HT-29 (cell line): ENCODE measurements at regions not wholly inside any gene's neighbourhood (a gene's known extent, or its start where the extent isn't known, plus 50 kb on each side); places are given as distances from the start of the nearest gene placed in this dataset.

Source experiments
- DNase-seq: peaks from one replicate; pipeline ENCODE4 v3.0.0-alpha.2; 2015; ENCODE audit warnings: low spot score

DNA sequence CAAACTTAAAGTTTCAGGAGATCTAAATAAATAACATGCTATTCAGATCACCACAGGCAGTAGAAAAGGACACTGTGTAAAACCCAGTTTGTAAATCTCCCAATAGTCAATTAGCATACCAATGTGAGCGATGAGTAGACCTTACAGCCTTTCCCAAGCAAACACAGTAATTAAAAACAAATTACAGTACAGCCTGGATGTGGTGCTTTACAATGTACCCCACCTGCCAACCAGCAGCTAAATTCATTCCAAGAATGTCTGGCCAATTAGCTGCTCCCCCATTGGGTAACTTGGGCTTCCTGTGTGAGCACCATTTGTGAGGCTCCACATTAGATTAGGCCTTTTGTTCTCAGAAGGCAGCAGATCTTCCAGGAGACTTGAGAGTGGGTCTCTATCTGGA is 635.0 kb downstream of the TBL1XR1 start:
- DNase-seq, result no peak

DNA sequence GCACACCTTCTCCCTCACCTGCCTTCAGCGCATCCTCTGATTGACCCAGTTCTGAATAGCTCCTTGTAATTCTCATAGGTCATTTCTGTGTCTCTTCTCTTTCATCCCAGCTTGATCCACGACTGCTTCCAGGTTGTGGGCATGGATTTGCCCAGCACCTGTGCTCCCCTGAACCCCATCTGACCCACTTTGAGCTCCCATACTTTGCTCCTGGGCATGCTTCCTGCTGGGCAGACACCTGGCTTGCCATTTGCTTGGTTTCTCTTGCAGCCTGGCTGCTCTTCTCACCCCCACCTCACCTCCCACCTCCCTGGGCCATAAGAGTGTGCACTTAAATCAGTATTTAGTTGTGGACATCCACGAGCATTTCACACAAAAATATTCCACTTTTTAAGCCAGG is 635.5 kb downstream of the TBL1XR1 start:
- DNase-seq, result no peak

DNA sequence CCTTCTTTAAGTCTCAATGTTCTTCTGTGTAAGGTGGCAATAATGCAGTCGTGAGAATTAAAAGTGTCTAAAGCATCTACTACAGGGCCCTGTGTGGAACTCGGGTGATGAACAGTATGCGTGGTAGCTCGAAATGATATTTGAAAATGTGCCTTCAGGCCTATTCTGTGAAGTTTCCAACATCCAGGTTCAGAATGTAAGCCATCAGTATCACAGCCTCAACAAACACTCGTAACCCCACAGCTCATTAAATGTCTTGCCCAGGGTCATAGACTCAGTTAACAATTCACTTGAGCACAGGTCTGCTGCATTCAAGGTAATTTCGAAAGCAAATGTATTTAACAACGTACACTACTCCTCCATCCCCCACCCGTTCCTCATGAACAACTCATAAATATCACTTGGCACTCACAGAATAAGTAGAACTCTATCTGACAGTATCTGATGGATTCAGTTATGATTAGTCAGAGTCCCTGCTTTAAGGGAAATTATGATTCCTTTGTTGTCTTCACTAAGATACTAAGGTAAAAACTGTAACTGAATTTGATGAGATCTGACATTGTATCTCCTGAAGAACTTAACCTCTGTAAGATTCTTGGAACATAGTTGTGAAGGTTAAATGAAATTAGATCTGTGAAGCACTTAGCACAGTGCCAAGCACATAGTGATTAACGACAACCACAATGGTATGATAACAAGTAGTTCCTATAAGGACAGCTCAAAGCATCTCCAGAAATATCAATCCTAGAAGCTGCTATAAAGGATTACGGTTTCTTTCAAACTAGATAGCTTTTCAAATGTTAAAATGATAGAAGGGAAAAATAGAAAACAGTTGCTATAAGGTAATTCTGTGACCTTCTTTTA is 642.3 kb downstream of the TBL1XR1 start:
- no peak for DNase-seq

DNA sequence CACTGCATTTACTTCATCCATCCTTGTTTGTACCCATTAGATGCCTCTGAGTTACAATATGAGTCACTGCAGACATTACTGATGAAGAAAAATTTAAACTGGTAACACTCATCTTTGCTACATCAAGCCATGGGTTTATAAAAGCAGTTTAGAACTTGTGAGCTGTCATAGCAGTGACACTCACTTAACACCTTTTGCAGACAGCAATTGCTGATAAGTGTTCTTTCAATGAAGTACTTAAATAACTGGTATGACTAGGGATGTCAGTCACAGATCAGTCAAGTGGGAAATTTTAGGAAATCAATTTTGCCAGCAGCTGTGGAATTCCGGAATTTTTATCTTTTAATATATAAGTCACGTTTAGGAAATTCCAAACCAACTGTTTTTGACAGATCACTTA is 643.0 kb downstream of the TBL1XR1 start:
- DNase-seq, result no peak

DNA sequence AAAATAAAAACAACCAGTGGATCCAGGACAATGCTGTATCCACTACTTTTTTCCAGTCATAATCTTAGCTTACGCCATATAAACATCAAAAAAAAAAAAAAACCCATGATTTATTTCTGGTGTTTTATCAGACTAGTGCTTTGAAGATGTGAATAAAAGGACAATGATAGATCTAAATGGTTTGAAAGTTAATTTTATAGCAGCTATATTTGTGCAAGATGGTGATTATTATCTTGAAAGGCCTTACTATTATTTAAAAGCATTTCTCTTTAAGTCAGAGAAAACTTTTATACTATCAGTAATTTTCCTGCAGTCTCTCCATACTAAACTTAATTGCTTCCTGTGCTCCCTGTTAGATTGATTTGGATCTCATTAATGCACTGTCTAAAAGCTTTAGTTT is 670.3 kb downstream of the TBL1XR1 start:
- DNase-seq, result no peak

DNA sequence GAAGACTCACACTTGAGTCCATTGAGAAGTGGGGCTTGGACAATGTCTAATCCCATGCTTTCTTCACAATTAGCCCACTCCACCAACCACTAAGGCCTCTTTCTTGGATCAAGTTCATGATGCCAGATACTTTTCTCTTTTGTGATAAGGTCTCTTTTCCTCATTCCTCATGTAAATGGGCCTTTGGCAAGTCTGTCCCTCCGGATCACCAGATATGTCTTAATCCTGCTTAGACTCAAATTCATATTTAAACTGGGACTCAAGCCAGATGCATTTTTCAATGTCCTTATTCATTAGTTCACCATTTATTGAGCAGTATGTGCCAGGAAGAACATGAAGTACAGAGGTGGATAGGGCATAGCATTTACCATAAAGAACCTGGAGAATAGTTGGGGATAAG is 671.1 kb downstream of the TBL1XR1 start:
- DNase-seq, result no peak

DNA sequence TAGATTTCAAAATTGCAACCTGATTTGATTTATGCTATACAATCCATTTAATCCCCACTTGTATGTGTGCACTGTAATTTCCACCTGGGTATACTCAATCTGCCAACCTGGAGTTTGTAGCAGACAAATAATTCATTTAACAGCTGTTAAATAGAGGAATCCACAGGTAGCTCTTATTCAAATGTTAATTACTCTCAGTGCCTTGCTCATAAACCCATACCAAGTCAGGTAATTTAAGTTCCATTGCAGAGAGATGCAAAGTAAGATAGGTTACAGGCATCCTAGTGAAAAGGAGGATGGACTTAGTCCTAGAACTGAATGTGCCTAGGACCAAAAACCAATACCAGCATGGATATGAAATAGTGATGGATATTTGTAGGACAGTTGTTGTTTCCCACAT is 674.2 kb downstream of the TBL1XR1 start:
- DNase-seq, result no peak

DNA sequence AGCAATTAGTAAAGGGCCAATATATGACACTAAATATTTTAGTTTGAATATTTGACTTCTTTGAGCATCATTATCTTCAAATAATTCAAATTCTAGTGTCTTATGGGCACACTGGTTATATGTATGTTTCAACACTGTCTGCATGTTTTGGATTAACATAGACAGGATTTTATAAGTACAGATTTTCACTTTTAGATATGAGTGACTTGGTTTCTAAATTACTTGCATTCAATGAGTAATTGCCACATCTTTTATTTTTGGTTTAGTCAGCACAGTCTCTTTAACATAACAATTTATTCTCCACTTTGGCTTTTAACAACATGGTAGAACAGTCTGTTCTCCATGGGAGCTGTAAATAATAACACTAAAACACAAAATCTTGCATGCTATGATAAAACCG is 674.8 kb downstream of the TBL1XR1 start:
- no peak for DNase-seq

DNA sequence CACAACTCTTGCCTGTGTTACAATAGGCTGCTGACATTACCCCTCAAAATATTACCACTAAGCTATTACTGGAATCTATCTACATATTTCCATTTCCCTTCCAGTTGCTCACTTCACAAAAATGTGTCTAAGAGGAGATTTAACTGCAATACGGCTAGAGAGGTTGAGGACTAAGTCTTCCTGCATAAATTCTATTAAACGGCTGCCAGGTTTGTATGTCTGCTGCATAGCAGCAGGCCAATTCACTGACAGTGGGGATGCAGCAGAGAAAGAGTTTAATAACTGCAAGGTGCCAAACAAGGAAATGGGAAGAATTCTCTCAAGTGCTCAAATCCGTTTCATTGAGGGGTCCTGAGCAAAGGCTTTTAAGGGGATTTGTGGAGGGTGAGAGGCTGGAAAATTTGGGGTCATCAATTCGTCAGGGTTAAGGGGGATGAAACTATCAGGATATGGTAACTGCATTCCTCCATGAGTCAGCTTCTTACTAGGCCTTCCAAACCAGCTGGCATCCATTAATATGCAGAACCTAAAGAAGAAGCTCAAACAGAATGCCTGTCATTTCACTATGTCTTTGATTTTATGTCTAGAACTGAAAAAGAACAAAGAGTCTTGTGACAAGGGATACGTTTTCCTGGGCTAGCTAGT is 675.6 kb downstream of the TBL1XR1 start:
- no peak for DNase-seq

DNA sequence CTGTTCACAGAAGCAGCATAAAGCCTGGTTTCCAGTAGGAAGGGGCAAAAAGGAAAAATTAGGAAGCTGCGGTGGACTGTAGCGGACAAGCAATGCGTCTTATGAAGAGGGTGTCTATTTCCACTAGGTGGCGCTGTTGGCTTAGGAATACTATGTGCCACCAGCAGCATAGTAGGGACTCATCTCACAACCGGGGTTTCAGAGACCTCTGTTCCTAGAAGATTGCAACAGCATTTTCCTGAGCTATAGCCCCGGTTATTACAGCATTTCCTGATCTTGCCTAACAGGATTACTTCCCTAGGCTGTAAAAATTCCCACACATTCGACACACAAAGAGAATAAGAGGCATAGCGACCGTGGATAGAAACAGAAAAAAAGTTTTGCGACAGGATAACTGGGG is 683.0 kb downstream of the TBL1XR1 start:
- peak; percentile 94 for DNase-seq

DNA sequence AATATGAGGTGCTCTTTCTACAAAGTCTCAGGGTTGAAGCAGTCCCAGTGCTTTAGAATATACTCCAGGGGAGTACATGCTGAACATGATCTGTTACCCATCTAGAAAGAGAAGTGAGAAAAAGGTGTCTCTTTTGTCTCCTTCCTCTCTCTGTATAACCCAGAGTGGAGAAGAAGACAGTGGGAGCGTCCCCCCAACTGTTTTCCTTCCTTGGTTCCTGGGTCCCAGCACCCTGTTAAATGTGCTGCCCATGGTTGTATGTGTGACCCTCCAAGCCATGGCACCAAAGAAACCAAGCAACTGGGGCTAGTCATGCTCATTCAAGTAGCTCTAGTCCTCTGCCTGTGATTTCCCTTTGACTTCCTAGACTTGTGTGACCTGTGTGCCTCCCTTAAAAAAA is 683.7 kb downstream of the TBL1XR1 start:
- DNase-seq, result no peak

DNA sequence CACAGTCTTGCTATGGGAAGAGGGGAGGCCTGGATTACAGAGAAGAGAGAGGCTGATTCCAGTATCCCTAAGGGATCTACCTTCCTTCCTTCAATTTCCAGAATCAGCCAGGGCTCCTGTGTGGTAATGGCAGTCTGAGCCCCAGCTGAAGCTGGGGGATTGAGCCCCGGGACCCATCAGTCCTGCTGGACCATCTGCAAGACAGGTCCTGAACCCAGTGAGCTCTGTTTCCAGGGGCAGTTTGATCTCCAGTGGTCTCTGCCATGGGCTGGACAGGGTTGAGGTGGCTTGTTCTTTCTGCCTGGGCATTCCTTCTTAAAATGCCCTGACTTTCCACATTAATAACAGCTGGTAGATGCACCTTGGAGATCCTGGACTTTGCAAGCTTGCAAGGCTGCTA is 685.2 kb downstream of the TBL1XR1 start:
- no peak for DNase-seq

DNA sequence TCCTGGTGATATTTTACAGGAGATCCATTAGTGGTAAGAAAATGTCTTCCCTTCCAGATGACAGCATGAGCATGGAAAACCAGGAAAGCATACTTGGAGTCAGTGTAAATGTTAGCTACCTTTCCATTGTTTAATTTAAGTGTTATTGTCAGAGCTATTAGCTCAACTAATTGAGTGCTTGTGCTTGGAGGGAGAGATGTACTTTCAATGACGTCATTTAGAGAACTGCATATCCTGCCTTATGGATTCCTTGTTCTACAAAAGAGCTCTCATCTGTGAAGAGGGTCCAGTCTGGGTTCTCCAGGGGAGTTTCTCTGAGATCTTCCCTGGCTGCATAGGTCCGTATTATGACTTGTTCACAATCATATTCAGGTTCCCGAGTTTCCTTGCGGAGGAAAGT is 687.2 kb downstream of the TBL1XR1 start:
- DNase-seq, result no peak

DNA sequence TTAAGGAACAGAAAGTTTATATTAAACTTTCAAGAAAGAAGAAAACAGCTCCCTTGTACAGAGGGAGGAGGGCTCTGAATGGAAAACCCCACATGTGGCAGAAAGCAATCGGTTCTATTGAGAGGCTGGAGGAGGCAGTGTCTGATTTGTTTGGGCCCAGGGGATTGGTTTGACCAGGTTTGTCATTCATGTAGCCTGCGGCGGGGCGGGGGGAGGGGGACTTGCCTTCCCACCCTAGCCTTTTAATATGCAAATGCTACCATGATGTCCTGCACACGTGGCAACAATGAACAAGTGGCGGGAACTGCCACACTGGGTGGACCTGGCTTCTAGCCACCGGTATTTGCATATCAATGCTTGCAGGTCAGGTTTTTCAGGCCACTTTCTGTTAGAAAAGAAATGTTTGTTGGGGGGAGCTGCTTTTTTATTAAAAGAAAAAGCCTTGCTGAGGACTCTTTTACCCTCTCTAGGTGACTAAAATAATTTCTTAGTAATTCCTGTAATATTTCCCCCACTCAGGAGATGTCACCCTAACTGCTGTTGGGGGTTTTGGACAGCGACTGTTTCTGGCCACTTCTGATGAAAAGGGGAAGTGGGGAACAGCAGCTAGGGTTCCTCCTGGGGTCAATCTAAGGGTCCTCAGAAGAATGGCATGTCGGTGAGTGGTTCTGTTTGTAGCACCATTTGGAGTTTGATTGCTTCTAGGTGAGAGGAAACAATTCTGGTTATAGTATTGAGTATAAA is 691.2 kb downstream of the TBL1XR1 start:
- no peak for DNase-seq

DNA sequence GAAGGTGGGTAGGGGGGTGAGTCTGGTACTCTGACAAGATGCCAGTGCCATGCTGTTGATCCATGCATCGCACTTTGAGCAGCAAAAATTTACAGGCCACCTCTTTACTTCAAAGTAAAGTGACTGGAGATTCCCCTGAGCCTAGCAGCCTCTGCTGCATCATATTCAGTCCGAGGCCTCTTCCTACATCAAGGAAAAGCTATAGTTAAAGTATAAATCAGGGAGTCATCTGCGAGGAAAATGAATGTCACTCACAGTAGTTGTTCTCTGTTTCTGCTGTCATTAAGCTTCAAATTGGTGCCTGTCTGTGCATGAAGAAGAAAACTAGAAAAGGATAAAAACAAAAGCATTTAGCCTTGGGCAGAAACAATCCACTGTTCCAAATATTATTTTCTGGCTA is 706.2 kb downstream of the TBL1XR1 start:
- DNase-seq, result no peak

DNA sequence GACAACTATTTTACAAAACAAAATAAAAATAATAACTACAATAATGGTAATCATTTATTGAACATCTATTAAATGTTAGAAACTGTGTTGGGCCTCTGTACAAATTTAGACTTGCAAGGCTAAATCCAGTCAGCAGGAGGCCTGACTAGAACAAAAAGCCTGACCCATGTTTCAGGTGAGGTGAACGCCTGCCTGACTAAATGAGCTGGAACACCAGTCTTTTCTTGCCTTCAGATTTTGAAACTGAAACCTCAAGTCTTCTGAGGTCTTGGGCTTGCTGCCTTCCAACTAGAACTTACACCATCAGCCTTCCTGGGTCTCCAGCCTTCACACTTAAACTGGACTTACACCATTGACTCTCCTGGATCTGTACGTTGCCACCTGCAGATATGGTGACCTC is 706.9 kb downstream of the TBL1XR1 start:
- no peak for DNase-seq

DNA sequence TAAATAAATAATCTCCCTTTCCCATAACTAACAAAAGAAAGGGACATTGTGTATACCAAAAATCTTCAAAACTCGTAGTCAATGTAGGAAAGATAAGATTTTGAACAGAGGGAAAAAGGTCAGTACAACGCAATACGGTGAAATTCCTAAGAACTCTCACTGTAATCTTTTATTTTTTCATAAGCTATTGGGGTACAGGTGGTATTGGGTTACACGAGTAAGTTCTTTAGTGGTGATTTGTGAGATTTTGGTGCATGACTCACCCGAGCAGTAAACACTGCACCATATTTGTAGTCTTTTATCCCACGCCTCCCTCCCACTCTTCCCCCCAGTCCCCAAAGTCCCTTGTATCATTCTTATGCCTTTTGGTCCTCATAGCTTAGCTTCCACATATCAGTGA is 718.0 kb downstream of the TBL1XR1 start:
- no peak for DNase-seq

DNA sequence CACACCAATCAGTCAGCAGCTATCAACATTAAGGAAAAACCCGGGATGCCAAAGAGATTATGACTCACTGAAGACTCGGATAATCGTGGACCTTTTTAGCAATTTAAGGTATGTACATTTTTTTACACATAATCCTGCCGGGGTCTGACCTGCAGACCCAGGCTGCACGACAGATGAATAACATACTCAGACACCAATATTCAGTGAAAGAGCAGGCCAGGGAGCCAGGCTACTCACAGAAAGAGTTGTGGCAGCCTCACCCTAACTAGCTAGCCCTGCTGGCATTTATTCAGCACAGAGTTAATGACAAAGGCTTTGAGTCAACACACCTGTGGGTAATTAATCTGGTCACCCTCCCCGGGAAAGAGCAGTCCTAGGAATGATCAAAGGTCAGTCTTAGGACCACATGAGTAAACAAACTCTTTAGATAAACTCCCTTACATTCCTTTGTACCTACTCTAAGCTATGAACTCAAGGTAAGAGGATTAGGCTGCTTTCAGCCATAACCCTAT is 727.5 kb downstream of the TBL1XR1 start:
- peak; percentile 95 for DNase-seq

DNA sequence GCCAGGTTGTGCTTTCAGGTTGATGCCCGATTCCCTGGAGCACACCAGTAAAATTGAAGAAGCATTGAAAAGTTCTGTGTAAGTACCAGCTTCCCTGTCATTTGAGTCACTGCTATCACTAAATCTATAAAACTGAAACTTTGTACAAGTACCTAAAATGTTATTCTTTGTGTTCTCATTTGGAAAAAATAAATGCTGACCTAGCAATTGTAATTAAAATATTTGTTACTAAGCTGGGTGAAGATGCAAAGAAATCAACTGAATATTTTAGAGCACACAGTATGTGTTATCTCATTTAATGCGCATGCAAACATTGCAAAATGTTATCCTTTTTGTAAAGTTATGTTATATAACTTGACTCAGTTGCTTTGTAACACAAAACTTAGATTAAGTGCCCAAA is 733.7 kb downstream of the TBL1XR1 start:
- no peak for DNase-seq

DNA sequence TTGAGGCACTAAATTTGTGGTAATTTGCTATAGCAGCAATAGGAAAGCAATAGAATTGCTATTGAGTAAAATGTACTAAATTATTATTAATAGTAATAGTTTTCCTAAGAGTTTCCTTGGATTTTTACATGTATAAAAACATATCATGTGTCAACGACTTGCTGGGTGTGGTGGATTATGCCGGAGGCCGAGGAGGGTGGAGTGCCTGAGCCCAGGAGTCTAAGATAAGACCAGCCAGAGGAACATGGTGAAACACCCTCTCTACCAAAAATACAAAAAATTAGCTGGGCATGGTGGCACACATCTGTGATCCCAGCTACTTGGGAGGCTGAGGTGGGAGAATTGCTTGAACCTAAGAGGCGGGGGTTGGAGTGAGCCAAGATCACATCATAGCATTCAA is 749.9 kb downstream of the TBL1XR1 start:
- no peak for DNase-seq

DNA sequence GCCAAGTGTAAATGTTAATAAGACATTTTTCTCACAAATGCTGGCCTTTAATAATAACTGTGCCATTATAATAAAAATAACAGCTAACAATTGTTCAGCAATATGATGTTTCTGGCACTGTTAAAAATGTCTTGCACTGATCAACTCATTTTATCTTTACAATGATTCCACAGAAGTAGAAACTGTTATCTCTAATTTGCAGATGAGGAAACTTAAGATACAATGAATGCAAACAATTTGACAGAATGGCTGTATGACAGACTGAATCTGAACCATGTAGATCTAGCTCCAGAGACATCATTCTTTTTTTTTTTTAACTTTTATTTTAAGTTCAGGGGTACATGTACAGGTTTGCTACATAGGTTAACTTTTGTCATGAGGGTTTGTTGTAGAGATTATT is 755.0 kb downstream of the TBL1XR1 start:
- DNase-seq, result no peak

DNA sequence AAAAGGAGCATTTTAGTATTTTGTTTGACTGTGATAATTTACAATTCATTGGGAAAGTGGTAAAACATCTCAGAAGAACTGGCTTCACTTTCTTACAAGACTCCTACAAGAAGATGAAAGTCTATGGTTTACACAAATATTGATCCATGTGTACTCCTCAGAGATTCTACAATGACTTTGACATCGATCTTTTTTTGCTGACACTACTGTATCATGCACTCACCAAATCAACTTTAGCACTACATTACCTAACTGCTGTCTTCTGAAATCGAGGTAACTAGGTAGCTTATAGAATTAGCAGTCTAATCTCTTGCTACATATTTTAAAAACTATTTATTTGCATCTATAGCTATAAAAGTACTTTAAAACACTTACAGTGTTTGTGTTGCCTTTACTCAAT is 757.6 kb downstream of the TBL1XR1 start:
- DNase-seq, result no peak

DNA sequence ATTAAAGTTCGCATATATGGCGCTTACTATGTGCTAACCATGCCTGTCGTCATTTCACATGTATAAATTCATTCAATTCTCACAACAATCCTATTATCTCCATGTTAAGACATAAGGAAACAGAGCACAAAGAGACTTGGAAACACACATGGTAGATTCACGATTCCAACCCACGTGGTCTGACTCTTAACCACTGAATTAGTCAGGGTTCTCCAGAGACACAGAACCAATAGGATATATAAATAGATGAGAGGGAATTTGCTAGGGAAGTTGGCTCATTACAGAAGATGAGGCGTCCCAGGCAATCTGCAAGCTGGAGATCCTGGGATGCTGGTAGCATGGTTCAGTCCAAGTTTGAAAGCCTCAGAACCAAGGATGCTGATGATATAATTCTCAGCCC is 765.3 kb downstream of the TBL1XR1 start:
- DNase-seq, result no peak
